Liver (tissue), 3 donors: ENCODE measurements at regions not wholly inside any gene's neighbourhood (a gene's known extent, or its start where the extent isn't known, plus 50 kb on each side); places are given as distances from the start of the nearest gene placed in this dataset.

ENCODE experiments used
- ATF3 ChIP-seq: IDR thresholded peaks from 2 replicates; pipeline ENCODE4 v1.6.1; 2016; ENCODE audit warnings: antibody characterized with exemption
- CTCF ChIP-seq: fragments of 150-350 bp; IDR thresholded peaks from 2 replicates; pipeline ENCODE4 v1.5.1; 2017; ENCODE audit warnings: improper control_type of control experiment, low read depth, low read length; ENCODE audit not compliant: missing input control
- SP1 ChIP-seq: IDR thresholded peaks from 2 replicates; pipeline ENCODE4 v1.6.1; 2018; ENCODE audit warnings: antibody characterized with exemption, mild to moderate bottlenecking
- donor health status: healthy.
- donor health status: healthy.

GRCh38 chr3:193046371-193046770, 128.7 kb upstream of the MB21D2 start:
- TF ChIP-seq CTCF (no peak), ATF3 (no peak), SP1 (no peak)
